Hepatocyte (in vitro differentiated cells): ENCODE measurements at regions not wholly inside any gene's neighbourhood (a gene's known extent, or its start where the extent isn't known, plus 50 kb on each side); places are given as distances from the start of the nearest gene placed in this dataset.
"Not testable (repeated sequence)": the region's sequence is repeated elsewhere in the genome, so short reads cannot be mapped to it uniquely, and the experiment has no call there.

Source experiments
- DNase-seq: peaks from one replicate; pipeline ENCODE4 v3.0.0-alpha.2; 2016; ENCODE audit warnings: low spot score
- H2AFZ ChIP-seq: fragments of 200-600 bp; sonication (generic); 2 replicates; pipeline ENCODE4 v1.6.0; 2016; ENCODE audit warnings: antibody characterized with exemption, mild to moderate bottlenecking
- H3K27ac ChIP-seq: fragments of 200-600 bp; sonication (generic); 2 replicates; pipeline ENCODE4 v1.5.1; 2016; ENCODE audit warnings: mild to moderate bottlenecking
- H3K27me3 ChIP-seq: fragments of 200-600 bp; sonication (generic); 2 replicates; pipeline ENCODE4 v1.6.1; 2016
- H3K36me3 ChIP-seq: fragments of 200-600 bp; sonication (generic); replicated peaks from 2 replicates; pipeline ENCODE4 v1.5.1; 2016; ENCODE audit warnings: low read depth; ENCODE audit not compliant: insufficient read depth
- H3K4me1 ChIP-seq: fragments of 200-600 bp; sonication (generic); 2 replicates; pipeline ENCODE4 v1.5.1; 2016; ENCODE audit warnings: mild to moderate bottlenecking, moderate library complexity; ENCODE audit not compliant: insufficient read depth
- H3K4me2 ChIP-seq: fragments of 200-600 bp; sonication (generic); 2 replicates; pipeline ENCODE4 v1.6.0; 2016
- H3K4me3 ChIP-seq: fragments of 200-600 bp; sonication (generic); 2 replicates; pipeline ENCODE4 v1.5.1; 2016; ENCODE audit warnings: mild to moderate bottlenecking
- H3K79me2 ChIP-seq: fragments of 200-600 bp; sonication (generic); 2 replicates; pipeline ENCODE4 v1.6.0; 2017; ENCODE audit warnings: mild to moderate bottlenecking
- H3K9me2 ChIP-seq: fragments of 200-600 bp; sonication (generic); replicated peaks from 2 replicates; pipeline ENCODE4 v1.6.0; 2017; ENCODE audit warnings: mild to moderate bottlenecking; ENCODE audit not compliant: insufficient read depth
- H3K9me3 ChIP-seq: fragments of 200-600 bp; sonication (generic); 2 replicates; pipeline ENCODE4 v1.5.1; 2016; ENCODE audit warnings: low read depth, mild to moderate bottlenecking
- H4K20me1 ChIP-seq: fragments of 200-600 bp; sonication (generic); 2 replicates; pipeline ENCODE4 v1.6.0; 2016; ENCODE audit warnings: mild to moderate bottlenecking; ENCODE audit not compliant: insufficient read depth, poor library complexity, severe bottlenecking
- EZH2 ChIP-seq: fragments of 200-600 bp; sonication (generic); IDR thresholded peaks from 2 replicates; pipeline ENCODE4 v1.6.1; 2016; ENCODE audit warnings: antibody characterized with exemption, mild to moderate bottlenecking, borderline replicate concordance
- EZH2phosphoT487 ChIP-seq: fragments of 200-600 bp; sonication (generic); IDR thresholded peaks from one replicate; pipeline ENCODE4 v1.6.1; 2018; ENCODE audit warnings: antibody characterized with exemption, mild to moderate bottlenecking, low read depth, moderate library complexity; ENCODE audit not compliant: unreplicated experiment, severe bottlenecking
- WGBS: methylation state at CpG from one replicate; pipeline ENCODE4 v1.1.6; 2016; ENCODE audit warnings: low lambda C conversion rate; ENCODE audit errors: missing lambda C conversion rate; 5-methylcytosine and 5-hydroxymethylcytosine counted together
- TF ChIP-seq, protein P1 (sequence below): fragments of 200-600 bp; sonication (generic); IDR thresholded peaks from 2 replicates; pipeline ENCODE4 v1.5.1; 2016; ENCODE audit warnings: antibody characterized with exemption, mild to moderate bottlenecking; ENCODE audit not compliant: poor library complexity

- TF ChIP-seq, protein P1, sequence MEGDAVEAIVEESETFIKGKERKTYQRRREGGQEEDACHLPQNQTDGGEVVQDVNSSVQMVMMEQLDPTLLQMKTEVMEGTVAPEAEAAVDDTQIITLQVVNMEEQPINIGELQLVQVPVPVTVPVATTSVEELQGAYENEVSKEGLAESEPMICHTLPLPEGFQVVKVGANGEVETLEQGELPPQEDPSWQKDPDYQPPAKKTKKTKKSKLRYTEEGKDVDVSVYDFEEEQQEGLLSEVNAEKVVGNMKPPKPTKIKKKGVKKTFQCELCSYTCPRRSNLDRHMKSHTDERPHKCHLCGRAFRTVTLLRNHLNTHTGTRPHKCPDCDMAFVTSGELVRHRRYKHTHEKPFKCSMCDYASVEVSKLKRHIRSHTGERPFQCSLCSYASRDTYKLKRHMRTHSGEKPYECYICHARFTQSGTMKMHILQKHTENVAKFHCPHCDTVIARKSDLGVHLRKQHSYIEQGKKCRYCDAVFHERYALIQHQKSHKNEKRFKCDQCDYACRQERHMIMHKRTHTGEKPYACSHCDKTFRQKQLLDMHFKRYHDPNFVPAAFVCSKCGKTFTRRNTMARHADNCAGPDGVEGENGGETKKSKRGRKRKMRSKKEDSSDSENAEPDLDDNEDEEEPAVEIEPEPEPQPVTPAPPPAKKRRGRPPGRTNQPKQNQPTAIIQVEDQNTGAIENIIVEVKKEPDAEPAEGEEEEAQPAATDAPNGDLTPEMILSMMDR: no peak
- TF ChIP-seq EZH2 (no peak), EZH2phosphoT487 (no peak)
- H2AFZ ChIP-seq: no peak overlapping the region
- 90% methylated on average over 4 of the region's 4 CpGs for WGBS
- no peak overlapping the region for H3K4me3 ChIP-seq
- no peaks in the 10 kb centered on the region for H3K36me3 ChIP-seq
- no peak overlapping the region for H3K4me2 ChIP-seq
- no peak overlapping the region for H3K27ac ChIP-seq
- no peaks in the 10 kb centered on the region for H4K20me1 ChIP-seq
- no peaks in the 10 kb centered on the region for H3K27me3 ChIP-seq
- H3K4me1 ChIP-seq: no peaks in the 10 kb centered on the region
- no peaks in the 10 kb centered on the region for H3K79me2 ChIP-seq
- H3K9me3 ChIP-seq: no peaks in the 10 kb centered on the region
- DNase-seq: no peak
- H3K9me2 ChIP-seq: no peaks in the 10 kb centered on the region
These were observed 159.3 kb upstream of the MDFIC2 start for GRCh38 chr3:70471464-70472342.

- TF ChIP-seq, protein P1: no peak
- Histone ChIP-seq H3K4me1 (no peaks in the 10 kb centered on the region), H3K36me3 (no peaks in the 10 kb centered on the region), H3K9me3 (no peaks in the 10 kb centered on the region), H3K9me2 (no peaks in the 10 kb centered on the region), H2AFZ (no peak overlapping the region), H3K27ac (no peak overlapping the region), H3K79me2 (no peaks in the 10 kb centered on the region), H4K20me1 (no peaks in the 10 kb centered on the region), H3K4me3 (no peak overlapping the region), H3K27me3 (no peaks in the 10 kb centered on the region), H3K4me2 (no peak overlapping the region)
- DNase-seq: no peak
- WGBS: 84% methylated on average over 7 of the region's 7 CpGs
These were observed 153.7 kb upstream of the MDFIC2 start for GRCh38 chr3:70466096-70466495.

DNA sequence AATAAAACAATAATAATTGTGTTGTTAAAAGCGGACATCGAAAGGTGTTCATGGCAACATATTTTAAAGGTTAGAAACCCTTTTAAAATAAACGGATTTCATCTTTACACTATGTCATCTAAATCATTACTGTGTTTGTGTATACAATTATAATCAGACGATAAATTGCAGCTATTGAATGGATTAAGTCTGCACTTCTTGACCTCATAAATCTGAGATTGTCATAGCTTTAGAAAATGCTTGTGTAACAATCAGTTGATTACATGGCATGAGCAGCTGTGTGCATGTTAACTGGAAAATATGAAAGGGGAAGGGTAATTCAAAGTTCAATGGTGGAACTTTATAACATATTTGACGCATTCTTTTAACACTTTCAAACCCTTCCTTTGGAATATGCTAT is 152.4 kb upstream of the MDFIC2 start:
- DNase-seq: no peak
- 85% methylated on average over 5 of the region's 5 CpGs for whole genome bisulfite sequencing
- H2AFZ ChIP-seq: no peak overlapping the region
- no peaks in the 10 kb centered on the region for H3K79me2 ChIP-seq
- no peaks in the 10 kb centered on the region for H3K9me3 ChIP-seq
- no peaks in the 10 kb centered on the region for H3K27me3 ChIP-seq
- TF ChIP-seq, protein P1: no peak
- TF ChIP-seq EZH2phosphoT487 (no peak), EZH2 (no peak)
- no peak overlapping the region for H3K4me2 ChIP-seq
- no peak overlapping the region for H3K4me3 ChIP-seq
- no peaks in the 10 kb centered on the region for H3K4me1 ChIP-seq
- H4K20me1 ChIP-seq: no peaks in the 10 kb centered on the region
- H3K9me2 ChIP-seq: no peaks in the 10 kb centered on the region
- no peak overlapping the region for H3K27ac ChIP-seq
- H3K36me3 ChIP-seq: no peaks in the 10 kb centered on the region

DNA sequence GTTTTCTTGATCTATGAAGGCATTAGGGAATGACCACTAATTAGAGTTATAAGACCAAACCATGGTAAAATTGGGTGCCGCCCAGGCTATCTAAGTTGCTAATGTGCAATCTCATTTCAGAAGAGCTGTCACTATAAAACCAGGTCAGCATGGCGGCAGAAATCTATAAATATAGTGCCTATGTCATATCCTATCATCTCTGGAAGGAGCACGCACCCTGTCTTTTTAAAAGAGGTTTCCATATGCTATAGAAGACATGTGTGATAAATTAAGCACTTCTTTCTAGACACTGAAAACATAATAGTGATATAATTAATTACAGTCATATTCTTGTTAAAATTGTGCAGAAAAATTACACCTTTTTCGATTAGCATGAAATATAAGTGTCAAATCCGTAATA is 152.0 kb upstream of the MDFIC2 start:
- no peak for DNase-seq
- Histone ChIP-seq H3K27me3 (no peaks in the 10 kb centered on the region), H4K20me1 (no peaks in the 10 kb centered on the region), H3K79me2 (no peaks in the 10 kb centered on the region), H3K27ac (no peak overlapping the region), H3K4me3 (no peak overlapping the region), H3K9me3 (no peaks in the 10 kb centered on the region), H3K4me1 (no peaks in the 10 kb centered on the region), H3K36me3 (no peaks in the 10 kb centered on the region), H2AFZ (no peak overlapping the region), H3K4me2 (no peak overlapping the region), H3K9me2 (no peaks in the 10 kb centered on the region)
- TF ChIP-seq, protein P1: no peak
- TF ChIP-seq EZH2: no peak
- WGBS: 87% methylated on average over 5 of the region's 5 CpGs

GRCh38 chr3:70450220-70450619 is 137.8 kb upstream of the MDFIC2 start:
- not testable (repeated sequence) for H3K4me3 ChIP-seq

More at GRCh38 chr3:70450220-70450619, 137.8 kb upstream of the MDFIC2 start:
- not testable (repeated sequence) for H3K27ac ChIP-seq, H3K9me2 ChIP-seq, H3K9me3 ChIP-seq, DNase-seq, H3K27me3 ChIP-seq, H3K4me2 ChIP-seq, H3K79me2 ChIP-seq, H3K36me3 ChIP-seq, H3K4me1 ChIP-seq, H4K20me1 ChIP-seq, H2AFZ ChIP-seq
- WGBS: 86% methylated on average over 2 of the region's 2 CpGs
